Suprapubic skin (tissue), 4 donors: ENCODE measurements at regions not wholly inside any gene's neighbourhood (a gene's known extent, or its start where the extent isn't known, plus 50 kb on each side); places are given as distances from the start of the nearest gene placed in this dataset.

Experiments used
- DNase-seq, 2 donors: peaks; one replicate each; pipeline ENCODE4 v3.0.0-alpha.2; 2019; ENCODE audit warnings: low spot score in 2 of 2
- H3K27ac ChIP-seq: fragments of 200-600 bp; sonication (generic); one replicate; pipeline ENCODE4 v1.5.1; 2019
- H3K27me3 ChIP-seq: fragments of 200-600 bp; sonication (generic); one replicate; pipeline ENCODE4 v1.5.1; 2019
- H3K36me3 ChIP-seq: fragments of 200-600 bp; sonication (generic); one replicate; pipeline ENCODE4 v1.5.1; 2019
- H3K4me1 ChIP-seq: fragments of 200-600 bp; sonication (generic); one replicate; pipeline ENCODE4 v1.5.1; 2019
- H3K4me3 ChIP-seq: fragments of 200-600 bp; sonication (generic); one replicate; pipeline ENCODE4 v1.5.1; 2019; ENCODE audit warnings: mild to moderate bottlenecking
- H3K9me3 ChIP-seq: fragments of 200-600 bp; sonication (generic); one replicate; pipeline ENCODE4 v1.5.1; 2019
- EP300 ChIP-seq: sonication (generic); formaldehyde crosslinking; IDR thresholded peaks from one replicate; pipeline ENCODE4 v1.6.1; 2017; ENCODE audit warnings: antibody characterized with exemption
- POLR2A ChIP-seq, 2 donors: fragments of 450-650 bp; IDR thresholded peaks; one replicate each; pipeline ENCODE4 v1.6.1; 2017; ENCODE audit warnings: antibody characterized with exemption in 2 of 2, mild to moderate bottlenecking in 2 of 2, moderate library complexity in 2 of 2
- POLR2AphosphoS5 ChIP-seq, 3 donors: sonication (generic); formaldehyde crosslinking; IDR thresholded peaks; one replicate each; pipeline ENCODE4 v1.6.1; 2017; ENCODE audit warnings: antibody characterized with exemption in 3 of 3
- WGBS: methylation state at CpG from one replicate; pipeline ENCODE4 v1.1.5; 2018; 5-methylcytosine and 5-hydroxymethylcytosine counted together
- TF ChIP-seq, protein P1 (sequence below), 2 donors: fragments of 200-600 bp in 1 of 2; fragments of 450-650 bp in 1 of 2; sonication (generic) in 1 of 2; IDR thresholded peaks; one replicate each; pipeline ENCODE4 v1.5.1; 2016 to 2019; ENCODE audit warnings: antibody characterized with exemption in 2 of 2, mild to moderate bottlenecking in 1 of 2, moderate library complexity in 1 of 2

DNA sequence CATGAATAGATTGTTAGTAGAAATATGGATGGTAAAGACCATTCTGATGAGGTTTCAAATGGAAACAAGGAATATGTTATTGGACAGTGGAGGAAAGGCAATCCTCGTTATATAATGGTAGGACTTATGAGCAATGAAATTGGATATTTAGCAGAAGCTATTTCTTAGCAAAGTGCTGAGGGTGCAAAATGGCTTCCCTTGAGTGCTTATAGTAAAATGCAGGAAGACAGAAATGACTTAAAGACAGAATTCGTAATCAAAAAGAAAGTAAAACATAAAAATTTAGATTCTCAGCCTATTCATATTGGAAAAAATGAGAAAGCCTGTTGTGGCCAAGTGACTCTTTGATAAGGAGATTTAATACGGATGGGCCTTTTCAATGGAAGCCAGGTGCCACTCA lies 102.1 kb upstream of the ADRA1B start:
- Histone ChIP-seq H3K36me3 (no peaks in the 10 kb centered on the region), H3K4me1 (peaks cover 5% of the 10 kb centered on the region), H3K9me3 (no peaks in the 10 kb centered on the region), H3K4me3 (no peak overlapping the region), H3K27ac (no peak overlapping the region), H3K27me3 (no peaks in the 10 kb centered on the region)
- TF ChIP-seq, protein P1, sequence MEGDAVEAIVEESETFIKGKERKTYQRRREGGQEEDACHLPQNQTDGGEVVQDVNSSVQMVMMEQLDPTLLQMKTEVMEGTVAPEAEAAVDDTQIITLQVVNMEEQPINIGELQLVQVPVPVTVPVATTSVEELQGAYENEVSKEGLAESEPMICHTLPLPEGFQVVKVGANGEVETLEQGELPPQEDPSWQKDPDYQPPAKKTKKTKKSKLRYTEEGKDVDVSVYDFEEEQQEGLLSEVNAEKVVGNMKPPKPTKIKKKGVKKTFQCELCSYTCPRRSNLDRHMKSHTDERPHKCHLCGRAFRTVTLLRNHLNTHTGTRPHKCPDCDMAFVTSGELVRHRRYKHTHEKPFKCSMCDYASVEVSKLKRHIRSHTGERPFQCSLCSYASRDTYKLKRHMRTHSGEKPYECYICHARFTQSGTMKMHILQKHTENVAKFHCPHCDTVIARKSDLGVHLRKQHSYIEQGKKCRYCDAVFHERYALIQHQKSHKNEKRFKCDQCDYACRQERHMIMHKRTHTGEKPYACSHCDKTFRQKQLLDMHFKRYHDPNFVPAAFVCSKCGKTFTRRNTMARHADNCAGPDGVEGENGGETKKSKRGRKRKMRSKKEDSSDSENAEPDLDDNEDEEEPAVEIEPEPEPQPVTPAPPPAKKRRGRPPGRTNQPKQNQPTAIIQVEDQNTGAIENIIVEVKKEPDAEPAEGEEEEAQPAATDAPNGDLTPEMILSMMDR (IDR thresholded peaks at IDR 0.05), result no peak
- TF ChIP-seq EP300, result no peak
- TF ChIP-seq POLR2A (IDR thresholded peaks at IDR 0.05), result no peak
- TF ChIP-seq POLR2AphosphoS5 (IDR thresholded peaks at IDR 0.05), result no peak
- no peak for DNase-seq
- 87% methylated on average over 3 of the region's 3 CpGs for WGBS

DNA sequence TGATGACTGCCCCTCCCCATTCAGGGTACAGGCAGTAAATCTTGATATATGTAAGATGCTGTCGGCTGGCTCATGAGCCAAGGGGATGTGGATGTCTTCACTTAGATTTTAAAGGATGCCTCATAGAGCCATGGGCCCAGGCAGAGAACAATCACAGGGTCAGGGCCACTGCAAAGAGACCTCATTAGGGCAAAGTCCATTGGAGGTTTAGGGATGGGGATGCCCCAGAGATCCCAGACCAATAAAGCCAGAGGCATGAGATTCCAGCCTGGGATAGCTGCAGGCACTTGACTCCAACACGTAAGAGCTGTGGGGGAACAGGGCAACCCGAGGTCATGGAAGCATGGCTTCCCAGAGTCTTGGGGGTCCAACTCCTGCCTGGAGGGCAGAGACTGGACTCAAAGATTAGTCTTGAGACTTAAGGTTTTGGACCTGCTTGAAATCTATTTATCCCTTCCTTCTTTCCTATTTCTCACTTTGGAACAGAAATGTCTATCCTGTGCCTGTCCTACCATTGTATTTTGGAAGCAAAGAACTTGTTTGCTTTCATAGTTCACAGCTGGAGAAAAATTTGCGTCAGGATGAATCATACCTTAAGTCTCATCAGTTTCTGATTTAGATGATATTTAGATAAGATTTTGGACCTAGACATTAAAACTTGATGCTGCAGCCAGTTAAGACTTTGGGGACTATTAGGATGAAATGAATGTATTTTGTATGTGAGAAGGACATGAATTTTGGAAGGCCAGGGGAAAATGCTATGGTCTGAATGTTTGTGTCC lies 101.3 kb upstream of the ADRA1B start:
- H3K4me3 ChIP-seq, result no peak overlapping the region
- DNase-seq, result no peak
- TF ChIP-seq POLR2AphosphoS5 (IDR thresholded peaks at IDR 0.05) (no peak), POLR2A (IDR thresholded peaks at IDR 0.05) (no peak)
- TF ChIP-seq, protein P1 (IDR thresholded peaks at IDR 0.05), result no peak
- peaks cover 13% of the 10 kb centered on the region for H3K4me1 ChIP-seq
- H3K27me3 ChIP-seq, result no peaks in the 10 kb centered on the region
- 74% methylated on average over 4 of the region's 4 CpGs for WGBS
- H3K36me3 ChIP-seq, result no peaks in the 10 kb centered on the region
- H3K27ac ChIP-seq, result no peak overlapping the region
- no peaks in the 10 kb centered on the region for H3K9me3 ChIP-seq

DNA sequence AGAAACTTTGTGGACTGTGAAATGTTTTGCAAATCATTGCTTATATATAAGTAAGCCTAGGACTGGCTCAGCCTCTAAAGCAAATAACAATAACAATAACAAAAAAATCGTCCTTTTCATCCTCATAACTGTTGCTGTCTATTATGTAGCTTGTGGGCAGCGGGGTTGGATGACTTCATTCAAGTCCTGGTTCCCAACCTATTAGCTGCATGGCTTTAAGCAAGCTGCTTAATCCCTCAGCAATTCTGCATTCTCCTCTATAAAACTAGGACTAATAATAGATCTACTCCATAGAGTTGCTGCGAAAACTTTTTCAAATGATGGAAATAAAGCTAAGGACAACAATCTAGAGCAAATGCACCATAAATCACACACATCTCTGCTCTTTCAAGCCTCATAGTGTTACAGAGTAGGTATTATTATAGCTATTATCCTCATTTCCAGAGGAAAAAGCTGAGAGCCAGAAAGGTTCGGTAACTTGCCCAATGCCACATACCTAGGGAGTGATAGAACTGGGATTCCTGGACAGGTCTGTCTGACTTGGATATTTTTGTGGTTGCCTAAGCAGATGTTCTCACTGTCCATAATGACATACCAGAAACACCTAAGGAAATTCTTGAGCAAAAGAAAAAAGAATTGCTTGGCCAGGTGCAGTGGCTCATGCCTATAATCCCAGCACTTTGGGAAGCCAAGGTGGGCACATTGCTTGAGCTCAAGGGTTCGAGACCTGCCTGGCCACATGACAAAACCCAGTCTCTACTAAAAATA lies 98.8 kb upstream of the ADRA1B start:
- Histone ChIP-seq H3K9me3 (no peaks in the 10 kb centered on the region), H3K27ac (no peak overlapping the region), H3K4me3 (no peak overlapping the region), H3K27me3 (peaks cover 2% of the 10 kb centered on the region), H3K36me3 (no peaks in the 10 kb centered on the region), H3K4me1 (peaks cover 15% of the 10 kb centered on the region)
- DNase-seq, result no peak
- WGBS, result 78% methylated on average over 5 of the region's 5 CpGs
- TF ChIP-seq EP300, result no peak
- TF ChIP-seq, protein P1 (IDR thresholded peaks at IDR 0.05), result no peak
- TF ChIP-seq POLR2AphosphoS5 (IDR thresholded peaks at IDR 0.05), result no peak

DNA sequence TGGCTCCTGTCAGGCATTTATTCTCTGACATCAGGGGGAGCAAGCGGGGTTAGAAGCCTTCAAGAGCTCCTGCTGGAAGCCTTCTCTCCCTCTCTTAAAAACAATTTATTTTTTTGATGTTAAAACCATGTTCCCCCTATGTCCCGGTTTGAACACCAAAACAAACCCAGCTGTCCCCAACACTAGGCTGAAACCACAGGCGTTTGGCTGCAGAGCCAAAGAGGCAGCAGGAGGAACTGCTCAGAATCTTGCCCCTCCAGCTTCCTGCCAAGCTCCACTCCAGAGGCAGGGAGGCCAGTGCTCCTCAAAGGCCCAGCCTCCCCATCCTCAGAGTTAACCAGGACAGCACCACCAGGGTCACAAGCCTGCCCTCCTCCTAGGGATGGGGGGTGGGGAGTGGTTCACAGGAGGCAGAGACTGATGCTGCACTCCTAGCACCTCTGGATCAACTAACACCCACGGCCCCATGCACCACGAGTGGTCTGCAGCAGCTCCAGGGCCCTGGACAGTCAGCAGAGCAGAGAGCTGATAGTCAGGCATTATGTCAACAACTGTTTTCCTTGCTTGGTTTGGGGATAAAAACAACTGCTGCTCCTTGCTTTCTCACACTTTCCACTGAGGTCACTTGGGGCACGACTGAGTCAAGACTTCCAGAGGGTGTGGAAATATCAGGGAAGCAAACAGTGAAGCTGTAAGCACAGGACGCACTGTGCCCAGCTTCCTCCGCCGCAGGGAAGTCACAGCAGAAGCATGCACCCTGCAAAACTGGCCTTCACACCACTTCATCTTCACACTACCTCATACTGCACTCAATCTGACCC lies 96.5 kb upstream of the ADRA1B start:
- H3K36me3 ChIP-seq, result no peaks in the 10 kb centered on the region
- peak; percentile 85 to 88 for DNase-seq
- WGBS, result 51% methylated on average over 8 of the region's 9 CpGs
- H3K27me3 ChIP-seq, result peaks cover 4% of the 10 kb centered on the region
- H3K4me1 ChIP-seq, result peaks cover 15% of the 10 kb centered on the region
- H3K9me3 ChIP-seq, result no peaks in the 10 kb centered on the region
- no peak overlapping the region for H3K4me3 ChIP-seq
- H3K27ac ChIP-seq, result peak overlapping the region; percentile 80
- TF ChIP-seq EP300 (peak; percentile 84), POLR2A (IDR thresholded peaks at IDR 0.05) (no peak), POLR2AphosphoS5 (IDR thresholded peaks at IDR 0.05) (peak in 1 of 3 donors; percentile 95)
- TF ChIP-seq, protein P1 (IDR thresholded peaks at IDR 0.05), result no peak
